HepG2 (cell line): ENCODE measurements at regions not wholly inside any gene's neighbourhood (a gene's known extent, or its start where the extent isn't known, plus 50 kb on each side); places are given as distances from the start of the nearest gene placed in this dataset.

Source experiments
- ATAC-seq: fragments of 200-7000 bp; cut with Tn5 transposase; 3 replicates; pipeline ENCODE4 v1.9.1; 2020; ENCODE audit warnings: mild to moderate bottlenecking, moderate library complexity
- BruUV-seq: library from RNA; stranded (reverse); fragments of 400-500 nt; replicated peaks from 2 replicates; lab custom pipeline; 2021; lab: Mats Ljungman, UMichigan
- CTCF ChIA-PET: fragments of 300-600 bp; formaldehyde crosslinking; extraction: SDS; loops from one replicate; lab custom pipeline; 2021; ENCODE audit warnings: low total read pairs, inconsistent platforms, low intra/inter-chr PET ratio; lab: Yijun Ruan, JAX
- POLR2A ChIA-PET: fragments of 350-600 bp; sonication (Branson Sonifier 250); formaldehyde crosslinking; loops from one replicate; lab custom pipeline; 2020; ENCODE audit warnings: antibody characterized with exemption, inconsistent platforms; lab: Yijun Ruan, JAX
- DNase-seq: peaks from one replicate; pipeline ENCODE4 v3.0.0-alpha.2; 2015; ENCODE audit warnings: low spot score
- FAIRE-seq: peaks from 3 replicates; lab custom pipeline; 2011; peaks lifted over from hg19 to GRCh38; lab: Jason Lieb, UNC
- H2AFZ ChIP-seq: one replicate; pipeline ENCODE4 v1.6.1; 2011; ENCODE audit warnings: low read length, inconsistent platforms
- H3K27ac ChIP-seq: fragments of 300-600 bp; 3 replicates; pipeline ENCODE4 v1.8.0; 2011; ENCODE audit warnings: mixed run types, mild to moderate bottlenecking, mixed read lengths, low read length, inconsistent platforms; ENCODE audit not compliant: insufficient read depth; ENCODE audit errors: extremely low read length
- H3K27me3 ChIP-seq, 2 experiments: fragments of 200-600 bp in 1 of 2; 2 replicates in 1 of 2; 3 replicates in 1 of 2; pipeline versions ENCODE4 v1.6.0 to v1.8.0; 2011; ENCODE audit warnings: low read length in 2 of 2, mild to moderate bottlenecking in 2 of 2, moderate library complexity in 2 of 2, inconsistent platforms in 1 of 2; ENCODE audit not compliant: insufficient read depth in 2 of 2, control insufficient read depth in 1 of 2
- H3K36me3 ChIP-seq, 2 experiments: fragments of 200-600 bp in 1 of 2; replicated peaks in 1 of 2; 2 replicates in 1 of 2; 3 replicates in 1 of 2; pipeline versions ENCODE4 v1.5.1 to v1.8.0; 2011; ENCODE audit warnings: low read length in 2 of 2, inconsistent platforms in 1 of 2; ENCODE audit not compliant: insufficient read depth in 2 of 2, control insufficient read depth in 1 of 2
- H3K4me1 ChIP-seq: 2 replicates; pipeline ENCODE4 v1.5.1; 2012; ENCODE audit warnings: low read length, inconsistent platforms; ENCODE audit not compliant: insufficient read depth
- H3K4me2 ChIP-seq: 2 replicates; pipeline ENCODE4 v1.6.0; 2011; ENCODE audit warnings: low read depth, low read length, inconsistent platforms
- H3K4me3 ChIP-seq, 3 experiments: fragments of 200-600 bp in 1 of 3; sonication (generic), shearing (Covaris generic) in 1 of 3; replicated peaks in 1 of 3; 2 replicates each; pipeline ENCODE4 v1.5.1; 2011 to 2016; ENCODE audit warnings: low read length in 3 of 3, inconsistent platforms in 2 of 3, low read depth in 2 of 3, mild to moderate bottlenecking in 2 of 3, control low read depth in 1 of 3, mixed read lengths in 1 of 3; ENCODE audit not compliant: insufficient read depth in 1 of 3
- H3K79me2 ChIP-seq: one replicate; pipeline ENCODE4 v1.6.1; 2011; ENCODE audit warnings: low read length, inconsistent platforms; ENCODE audit not compliant: insufficient read depth
- H3K9ac ChIP-seq: 2 replicates; pipeline ENCODE4 v1.6.0; 2011; ENCODE audit warnings: mild to moderate bottlenecking, low read depth, low read length, inconsistent platforms; ENCODE audit not compliant: insufficient read depth
- H3K9me3 ChIP-seq: 2 replicates; pipeline ENCODE4 v1.5.1; 2012; ENCODE audit warnings: mild to moderate bottlenecking, low read length
- H4K20me1 ChIP-seq: 2 replicates; pipeline ENCODE4 v1.6.0; 2011; ENCODE audit warnings: inconsistent platforms, mild to moderate bottlenecking, low read length, moderate library complexity; ENCODE audit not compliant: insufficient read depth
- HCFC1 ChIP-seq: fragments of 150-350 bp; IDR thresholded peaks from 2 replicates; pipeline ENCODE4 v1.6.1; 2014; ENCODE audit warnings: low read depth, low read length
- RORA ChIP-seq: sonication (generic); formaldehyde crosslinking; IDR thresholded peaks from 2 replicates; pipeline ENCODE4 v1.5.0; 2020; ENCODE audit warnings: mild to moderate bottlenecking, missing genetic modification reagents, moderate library complexity
- SMAD3 ChIP-seq: sonication (generic); formaldehyde crosslinking; IDR thresholded peaks from 2 replicates; pipeline ENCODE4 v1.4.0; 2020; ENCODE audit warnings: missing genetic modification reagents
- ZNF784 ChIP-seq: sonication (generic); formaldehyde crosslinking; IDR thresholded peaks from 2 replicates; pipeline ENCODE4 v1.5.1; 2020; ENCODE audit warnings: missing genetic modification reagents, mild to moderate bottlenecking, borderline replicate concordance
- ZNF878 ChIP-seq: sonication (generic); formaldehyde crosslinking; IDR thresholded peaks from 2 replicates; pipeline ENCODE4 v1.8.1; 2023; ENCODE audit warnings: mild to moderate bottlenecking, missing genetic modification reagents, moderate library complexity
- WGBS: methylation state at CpG from one replicate; pipeline ENCODE4 v1.1.6; 2017; ENCODE audit warnings: low lambda C conversion rate; 5-methylcytosine and 5-hydroxymethylcytosine counted together
- in situ Hi-C: cut with HindIII; loops from 2 replicates; pipeline ENCODE4 v1.10.0; 2017; ENCODE audit warnings: low pct_unique_long_range_greater_than_20kb; ENCODE audit not compliant: extremely low pct_ligation_motif_present
- intact Hi-C: fragments of 100-400 bp; cut with micrococcal nuclease; formaldehyde crosslinking; loops from one replicate; pipeline ENCODE4 v1.10.0; 2022; ENCODE audit not compliant: unreplicated experiment

GRCh38 chr6:112595841-112596240, 248.7 kb downstream of the RFPL4B start:
- TF ChIP-seq RORA (CRISPR knock-in tag) (no peak), ZNF784 (CRISPR knock-in tag) (no peak), SMAD3 (CRISPR knock-in tag) (no peak)
- in situ Hi-C loops: no loop called here
- no peaks in the 10 kb centered on the region for H4K20me1 ChIP-seq
- H3K4me3 ChIP-seq: no peak overlapping the region
- H3K27me3 ChIP-seq: no peaks in the 10 kb centered on the region
- no peak overlapping the region for H2AFZ ChIP-seq
- H3K4me1 ChIP-seq: no peaks in the 10 kb centered on the region
- ATAC-seq (no peak), DNase-seq (no peak), FAIRE-seq (no peak)
- H3K36me3 ChIP-seq: no peaks in the 10 kb centered on the region
- peaks cover 22% of the 10 kb centered on the region for H3K9me3 ChIP-seq
- H3K27ac ChIP-seq: no peak overlapping the region
- H3K9ac ChIP-seq: no peak overlapping the region
- intact Hi-C loops: no loop called here
- no peaks in the 10 kb centered on the region for H3K79me2 ChIP-seq
- ChIA-PET POLR2A (no interaction called here), CTCF (no interaction called here)
- 0% methylated on average over 2 of the region's 2 CpGs for WGBS
- no TSS peak for BruUV-seq
- H3K4me2 ChIP-seq: no peak overlapping the region

- Histone ChIP-seq H3K27ac (no peak overlapping the region), H4K20me1 (no peaks in the 10 kb centered on the region), H3K4me3 (no peak overlapping the region), H3K27me3 (no peaks in the 10 kb centered on the region), H3K9me3 (peaks cover 30% of the 10 kb centered on the region), H3K36me3 (no peaks in the 10 kb centered on the region), H2AFZ (no peak overlapping the region), H3K4me1 (no peaks in the 10 kb centered on the region), H3K9ac (no peak overlapping the region), H3K79me2 (no peaks in the 10 kb centered on the region), H3K4me2 (no peak overlapping the region)
- no TSS peak for BruUV-seq
- CTCF ChIA-PET: no interaction called here
- no peak for TF ChIP-seq ZNF878 (CRISPR knock-in tag)
- no peak for TF ChIP-seq HCFC1
- POLR2A ChIA-PET: no interaction called here
- FAIRE-seq: no peak
- intact Hi-C loops: no loop called here
- ATAC-seq: no peak
- WGBS: 0% methylated on average over 1 of the region's 1 CpG
- no peak for DNase-seq
- in situ Hi-C loops: no loop called here
Observed at GRCh38 chr6:112597176-112597575, 250.0 kb downstream of the RFPL4B start.
